Liver (tissue), 3 donors: ENCODE measurements at regions not wholly inside any gene's neighbourhood (a gene's known extent, or its start where the extent isn't known, plus 50 kb on each side); places are given as distances from the start of the nearest gene placed in this dataset.

Source experiments
- ATF3 ChIP-seq: IDR thresholded peaks from 2 replicates; pipeline ENCODE4 v1.6.1; 2016; ENCODE audit warnings: antibody characterized with exemption
- CTCF ChIP-seq: fragments of 150-350 bp; IDR thresholded peaks from 2 replicates; pipeline ENCODE4 v1.5.1; 2017; ENCODE audit warnings: improper control_type of control experiment, low read depth, low read length; ENCODE audit not compliant: missing input control
- EGR1 ChIP-seq, 2 donors: IDR thresholded peaks; 2 replicates each; pipeline ENCODE4 v1.6.1; 2016 to 2018; ENCODE audit warnings: antibody characterized with exemption in 2 of 2, low read depth in 2 of 2
- FOXA1 ChIP-seq: IDR thresholded peaks from 2 replicates; pipeline ENCODE4 v1.6.1; 2016; ENCODE audit warnings: antibody characterized with exemption
- GABPA ChIP-seq, 2 donors: IDR thresholded peaks in 1 of 2; conservative IDR thresholded peaks in 1 of 2; 2 replicates each; pipeline ENCODE4 v1.6.1; 2016; ENCODE audit warnings: antibody characterized with exemption in 2 of 2, mild to moderate bottlenecking in 1 of 2, moderate library complexity in 1 of 2
- JUND ChIP-seq, 2 donors: IDR thresholded peaks; 2 replicates each; pipeline ENCODE4 v1.6.1; 2016; ENCODE audit warnings: antibody characterized with exemption in 2 of 2
- MAX ChIP-seq: IDR thresholded peaks from 2 replicates; pipeline ENCODE4 v1.6.1; 2016; ENCODE audit warnings: antibody characterized with exemption
- RAD21 ChIP-seq, 2 donors: IDR thresholded peaks; 2 replicates each; pipeline ENCODE4 v1.6.1; 2016; ENCODE audit warnings: antibody characterized with exemption in 2 of 2, mild to moderate bottlenecking in 2 of 2
- RXRA ChIP-seq, 2 donors: IDR thresholded peaks; 2 replicates each; pipeline ENCODE4 v1.6.1; 2017 to 2018; ENCODE audit warnings: antibody characterized with exemption in 2 of 2, mild to moderate bottlenecking in 1 of 2
- TAF1 ChIP-seq: conservative IDR thresholded peaks from 2 replicates; pipeline ENCODE4 v1.6.1; 2016; ENCODE audit warnings: antibody characterized with exemption, mild to moderate bottlenecking
- YY1 ChIP-seq: IDR thresholded peaks from 2 replicates; pipeline ENCODE4 v1.6.1; 2016; ENCODE audit warnings: antibody characterized with exemption, mild to moderate bottlenecking
- TF ChIP-seq, protein P1 (sequence below): IDR thresholded peaks from 2 replicates; pipeline ENCODE4 v1.6.1; 2016; ENCODE audit warnings: antibody characterized with exemption, mild to moderate bottlenecking
- TF ChIP-seq, protein P2 (sequence below): IDR thresholded peaks from 2 replicates; pipeline ENCODE4 v1.6.1; 2016; ENCODE audit warnings: antibody characterized with exemption
- donor health status: healthy.
- donor health status: healthy.

- TF ChIP-seq CTCF (no peak), RXRA (IDR thresholded peaks at IDR 0.05) (no peak), MAX (no peak), YY1 (no peak), RAD21 (IDR thresholded peaks at IDR 0.05) (no peak), ATF3 (no peak), JUND (IDR thresholded peaks at IDR 0.05) (no peak), TAF1 (no peak), GABPA (IDR thresholded peaks at IDR 0.05 in 1 of 2, conservative IDR thresholded peaks at IDR 0.05 in 1 of 2) (no peak), FOXA1 (no peak), EGR1 (IDR thresholded peaks at IDR 0.05; ENCODE audit: low read depth in 2 of 2) (no peak)
- TF ChIP-seq, protein P1, sequence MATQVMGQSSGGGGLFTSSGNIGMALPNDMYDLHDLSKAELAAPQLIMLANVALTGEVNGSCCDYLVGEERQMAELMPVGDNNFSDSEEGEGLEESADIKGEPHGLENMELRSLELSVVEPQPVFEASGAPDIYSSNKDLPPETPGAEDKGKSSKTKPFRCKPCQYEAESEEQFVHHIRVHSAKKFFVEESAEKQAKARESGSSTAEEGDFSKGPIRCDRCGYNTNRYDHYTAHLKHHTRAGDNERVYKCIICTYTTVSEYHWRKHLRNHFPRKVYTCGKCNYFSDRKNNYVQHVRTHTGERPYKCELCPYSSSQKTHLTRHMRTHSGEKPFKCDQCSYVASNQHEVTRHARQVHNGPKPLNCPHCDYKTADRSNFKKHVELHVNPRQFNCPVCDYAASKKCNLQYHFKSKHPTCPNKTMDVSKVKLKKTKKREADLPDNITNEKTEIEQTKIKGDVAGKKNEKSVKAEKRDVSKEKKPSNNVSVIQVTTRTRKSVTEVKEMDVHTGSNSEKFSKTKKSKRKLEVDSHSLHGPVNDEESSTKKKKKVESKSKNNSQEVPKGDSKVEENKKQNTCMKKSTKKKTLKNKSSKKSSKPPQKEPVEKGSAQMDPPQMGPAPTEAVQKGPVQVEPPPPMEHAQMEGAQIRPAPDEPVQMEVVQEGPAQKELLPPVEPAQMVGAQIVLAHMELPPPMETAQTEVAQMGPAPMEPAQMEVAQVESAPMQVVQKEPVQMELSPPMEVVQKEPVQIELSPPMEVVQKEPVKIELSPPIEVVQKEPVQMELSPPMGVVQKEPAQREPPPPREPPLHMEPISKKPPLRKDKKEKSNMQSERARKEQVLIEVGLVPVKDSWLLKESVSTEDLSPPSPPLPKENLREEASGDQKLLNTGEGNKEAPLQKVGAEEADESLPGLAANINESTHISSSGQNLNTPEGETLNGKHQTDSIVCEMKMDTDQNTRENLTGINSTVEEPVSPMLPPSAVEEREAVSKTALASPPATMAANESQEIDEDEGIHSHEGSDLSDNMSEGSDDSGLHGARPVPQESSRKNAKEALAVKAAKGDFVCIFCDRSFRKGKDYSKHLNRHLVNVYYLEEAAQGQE = no peak
- TF ChIP-seq, protein P2, sequence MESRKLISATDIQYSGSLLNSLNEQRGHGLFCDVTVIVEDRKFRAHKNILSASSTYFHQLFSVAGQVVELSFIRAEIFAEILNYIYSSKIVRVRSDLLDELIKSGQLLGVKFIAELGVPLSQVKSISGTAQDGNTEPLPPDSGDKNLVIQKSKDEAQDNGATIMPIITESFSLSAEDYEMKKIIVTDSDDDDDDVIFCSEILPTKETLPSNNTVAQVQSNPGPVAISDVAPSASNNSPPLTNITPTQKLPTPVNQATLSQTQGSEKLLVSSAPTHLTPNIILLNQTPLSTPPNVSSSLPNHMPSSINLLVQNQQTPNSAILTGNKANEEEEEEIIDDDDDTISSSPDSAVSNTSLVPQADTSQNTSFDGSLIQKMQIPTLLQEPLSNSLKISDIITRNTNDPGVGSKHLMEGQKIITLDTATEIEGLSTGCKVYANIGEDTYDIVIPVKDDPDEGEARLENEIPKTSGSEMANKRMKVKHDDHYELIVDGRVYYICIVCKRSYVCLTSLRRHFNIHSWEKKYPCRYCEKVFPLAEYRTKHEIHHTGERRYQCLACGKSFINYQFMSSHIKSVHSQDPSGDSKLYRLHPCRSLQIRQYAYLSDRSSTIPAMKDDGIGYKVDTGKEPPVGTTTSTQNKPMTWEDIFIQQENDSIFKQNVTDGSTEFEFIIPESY = no peak
These were observed 303.6 kb downstream of the BCL11A start for GRCh38 chr2:60249879-60250278.
